ENCODE measurements at regions not wholly inside any gene's neighbourhood (a gene's known extent, or its start where the extent isn't known, plus 50 kb on each side); places are given as distances from the start of the nearest gene placed in this dataset.

GRCh38 chr10:130265542-130265941 is 129.4 kb downstream of the GLRX3 start:
- TF ChIP-seq, protein P1, sequence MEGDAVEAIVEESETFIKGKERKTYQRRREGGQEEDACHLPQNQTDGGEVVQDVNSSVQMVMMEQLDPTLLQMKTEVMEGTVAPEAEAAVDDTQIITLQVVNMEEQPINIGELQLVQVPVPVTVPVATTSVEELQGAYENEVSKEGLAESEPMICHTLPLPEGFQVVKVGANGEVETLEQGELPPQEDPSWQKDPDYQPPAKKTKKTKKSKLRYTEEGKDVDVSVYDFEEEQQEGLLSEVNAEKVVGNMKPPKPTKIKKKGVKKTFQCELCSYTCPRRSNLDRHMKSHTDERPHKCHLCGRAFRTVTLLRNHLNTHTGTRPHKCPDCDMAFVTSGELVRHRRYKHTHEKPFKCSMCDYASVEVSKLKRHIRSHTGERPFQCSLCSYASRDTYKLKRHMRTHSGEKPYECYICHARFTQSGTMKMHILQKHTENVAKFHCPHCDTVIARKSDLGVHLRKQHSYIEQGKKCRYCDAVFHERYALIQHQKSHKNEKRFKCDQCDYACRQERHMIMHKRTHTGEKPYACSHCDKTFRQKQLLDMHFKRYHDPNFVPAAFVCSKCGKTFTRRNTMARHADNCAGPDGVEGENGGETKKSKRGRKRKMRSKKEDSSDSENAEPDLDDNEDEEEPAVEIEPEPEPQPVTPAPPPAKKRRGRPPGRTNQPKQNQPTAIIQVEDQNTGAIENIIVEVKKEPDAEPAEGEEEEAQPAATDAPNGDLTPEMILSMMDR (IDR thresholded peaks at IDR 0.05): no peak
- no peak for TF ChIP-seq POLR2AphosphoS5 (IDR thresholded peaks at IDR 0.05)
